NB4 (cell line): ENCODE measurements at regions not wholly inside any gene's neighbourhood (a gene's known extent, or its start where the extent isn't known, plus 50 kb on each side); places are given as distances from the start of the nearest gene placed in this dataset.

ENCODE experiments used
- CTCF ChIP-seq: IDR thresholded peaks from one replicate; pipeline ENCODE4 v1.5.1; 2012; ENCODE audit warnings: low read depth, low read length
- POLR2A ChIP-seq: IDR thresholded peaks from 2 replicates; pipeline ENCODE4 v1.6.1; 2011; ENCODE audit warnings: mild to moderate bottlenecking; ENCODE audit not compliant: insufficient read length; ENCODE audit errors: extremely low read depth

GRCh38 chr20:11166712-11167111, 492.9 kb upstream of the JAG1 start:
- TF ChIP-seq CTCF = no peak
- TF ChIP-seq POLR2A = no peak
